IMR-90 (cell line): ENCODE measurements at regions not wholly inside any gene's neighbourhood (a gene's known extent, or its start where the extent isn't known, plus 50 kb on each side); places are given as distances from the start of the nearest gene placed in this dataset.

ENCODE experiments used
- ATAC-seq: fragments of 200-7000 bp; cut with Tn5 transposase; 2 replicates; pipeline ENCODE4 v1.9.1; 2020; ENCODE audit warnings: low read depth, mild to moderate bottlenecking, moderate library complexity
- BruUV-seq: library from RNA; stranded (reverse); fragments of 400-500 nt; replicated peaks from 2 replicates; lab custom pipeline; 2021; lab: Mats Ljungman, UMichigan
- CTCF ChIA-PET: fragments of 300-600 bp; formaldehyde crosslinking; extraction: SDS; loops from one replicate; lab custom pipeline; 2021; ENCODE audit warnings: antibody characterized with exemption; lab: Yijun Ruan, JAX
- POLR2A ChIA-PET: fragments of 300-600 bp; sonication (Branson Sonifier 250); formaldehyde crosslinking; loops from one replicate; lab custom pipeline; 2022; ENCODE audit warnings: antibody characterized with exemption; ENCODE audit not compliant: unreplicated experiment; lab: Charles Lee
- DNase-seq: peaks from one replicate; pipeline ENCODE4 v3.0.0; 2013
- H2AFZ ChIP-seq: replicated peaks from 2 replicates; pipeline ENCODE3; 2013; ENCODE audit warnings: low read length, mild to moderate bottlenecking; ENCODE audit not compliant: poor library complexity
- H2AK5ac ChIP-seq: 2 replicates; pipeline ENCODE4 v1.6.1; 2013; ENCODE audit warnings: low read depth, low read length, inconsistent platforms
- H2AK9ac ChIP-seq: replicated peaks from 2 replicates; pipeline ENCODE3; 2013; ENCODE audit warnings: mild to moderate bottlenecking, low read depth, low read length, moderate library complexity; ENCODE audit not compliant: poor library complexity
- H2BK120ac ChIP-seq: 2 replicates; pipeline ENCODE4 v1.6.1; 2013; ENCODE audit warnings: low read depth, low read length, inconsistent platforms
- H2BK15ac ChIP-seq: 3 replicates; pipeline ENCODE4 v1.6.1; 2013; ENCODE audit warnings: low read depth, low read length, inconsistent platforms
- H2BK20ac ChIP-seq: 2 replicates; pipeline ENCODE4 v1.6.1; 2013; ENCODE audit warnings: low read depth, mild to moderate bottlenecking, inconsistent platforms, low read length, moderate library complexity
- H2BK5ac ChIP-seq: 2 replicates; pipeline ENCODE4 v1.6.1; 2013; ENCODE audit warnings: mild to moderate bottlenecking, low read depth, low read length, inconsistent platforms; ENCODE audit not compliant: poor library complexity, severe bottlenecking
- H3K14ac ChIP-seq: replicated peaks from 2 replicates; pipeline ENCODE4 v1.6.1; 2013; ENCODE audit warnings: low read depth, low read length, inconsistent platforms
- H3K18ac ChIP-seq: 2 replicates; pipeline ENCODE4 v1.6.1; 2013; ENCODE audit warnings: low read depth, low read length, control low read depth
- H3K23ac ChIP-seq: 2 replicates; pipeline ENCODE4 v1.6.1; 2013; ENCODE audit warnings: low read depth, low read length, inconsistent platforms
- H3K27ac ChIP-seq: 2 replicates; pipeline ENCODE4 v1.5.1; 2013; ENCODE audit warnings: mild to moderate bottlenecking, control low read depth, low read length; ENCODE audit not compliant: insufficient read depth
- H3K27me3 ChIP-seq: 2 replicates; pipeline ENCODE4 v1.6.1; 2013; ENCODE audit warnings: low read length; ENCODE audit not compliant: control insufficient read depth, insufficient read depth
- H3K36me3 ChIP-seq: 2 replicates; pipeline ENCODE4 v1.6.1; 2013; ENCODE audit warnings: low read length, mixed read lengths; ENCODE audit not compliant: control insufficient read depth, insufficient read depth
- H3K4ac ChIP-seq: 2 replicates; pipeline ENCODE4 v1.6.1; 2013; ENCODE audit warnings: low read depth, low read length, inconsistent platforms
- H3K4me1 ChIP-seq: 2 replicates; pipeline ENCODE4 v1.6.1; 2013; ENCODE audit warnings: low read length, mixed read lengths; ENCODE audit not compliant: control insufficient read depth, insufficient read depth
- H3K4me2 ChIP-seq: 2 replicates; pipeline ENCODE4 v1.6.1; 2013; ENCODE audit warnings: low read depth, mild to moderate bottlenecking, control low read depth, low read length, moderate library complexity
- H3K4me3 ChIP-seq: 2 replicates; pipeline ENCODE4 v1.5.1; 2013; ENCODE audit warnings: low read depth, mild to moderate bottlenecking, control low read depth, low read length, moderate library complexity; ENCODE audit not compliant: insufficient read depth
- H3K56ac ChIP-seq: 2 replicates; pipeline ENCODE4 v1.6.1; 2013; ENCODE audit warnings: low read length, inconsistent platforms; ENCODE audit not compliant: insufficient read depth; ENCODE audit errors: extremely low read depth
- H3K79me1 ChIP-seq, 2 experiments: 2 replicates each; pipeline ENCODE4 v1.6.1; 2013; ENCODE audit warnings: low read length in 2 of 2, inconsistent platforms in 1 of 2, low read depth in 1 of 2
- H3K9ac ChIP-seq: 2 replicates; pipeline ENCODE4 v1.6.1; 2013; ENCODE audit warnings: low read depth, low read length, control low read depth
- H3K9me1 ChIP-seq: 2 replicates; pipeline ENCODE4 v1.6.1; 2013; ENCODE audit warnings: low read length, inconsistent platforms; ENCODE audit not compliant: insufficient read depth
- H3K9me3 ChIP-seq: 2 replicates; pipeline ENCODE4 v1.6.1; 2013; ENCODE audit warnings: low read length; ENCODE audit not compliant: control insufficient read depth, insufficient read depth
- H4K20me1 ChIP-seq: 2 replicates; pipeline ENCODE4 v1.6.1; 2013; ENCODE audit warnings: low read length, inconsistent platforms; ENCODE audit not compliant: insufficient read depth
- H4K5ac ChIP-seq: 2 replicates; pipeline ENCODE4 v1.6.1; 2013; ENCODE audit warnings: mild to moderate bottlenecking, low read depth, low read length, control low read depth
- H4K8ac ChIP-seq, 2 experiments: 2 replicates each; pipeline ENCODE4 v1.6.1; 2013; ENCODE audit warnings: low read depth in 2 of 2, low read length in 2 of 2, control low read depth in 1 of 2, inconsistent platforms in 1 of 2
- H4K91ac ChIP-seq: 2 replicates; pipeline ENCODE4 v1.6.1; 2013; ENCODE audit warnings: low read depth, low read length, inconsistent platforms; ENCODE audit not compliant: insufficient read depth
- BHLHE40 ChIP-seq: fragments of 150-350 bp; IDR thresholded peaks from 2 replicates; pipeline ENCODE4 v1.6.1; 2016; ENCODE audit warnings: mild to moderate bottlenecking, low read depth, low read length
- CEBPB ChIP-seq: IDR thresholded peaks from 2 replicates; pipeline ENCODE4 v1.6.1; 2012; ENCODE audit warnings: low read depth, low read length, improper control_type of control experiment
- CHD1 ChIP-seq: IDR thresholded peaks from 2 replicates; pipeline ENCODE4 v1.6.1; 2012; ENCODE audit warnings: low read depth, low read length, improper control_type of control experiment
- CTCF ChIP-seq: conservative IDR thresholded peaks from 2 replicates; pipeline ENCODE4 v1.5.1; 2012; ENCODE audit warnings: mild to moderate bottlenecking, low read depth, low read length, improper control_type of control experiment
- ELK1 ChIP-seq: fragments of 150-350 bp; IDR thresholded peaks from 2 replicates; pipeline ENCODE4 v1.6.1; 2016; ENCODE audit warnings: low read depth, mild to moderate bottlenecking, low read length, moderate library complexity, borderline replicate concordance
- FOS ChIP-seq: fragments of 150-350 bp; IDR thresholded peaks from 2 replicates; pipeline ENCODE4 v1.6.1; 2016; ENCODE audit warnings: low read depth, low read length
- MAFK ChIP-seq: IDR thresholded peaks from 2 replicates; pipeline ENCODE4 v1.6.1; 2012; ENCODE audit warnings: low read depth, low read length, improper control_type of control experiment
- MAZ ChIP-seq: IDR thresholded peaks from 2 replicates; pipeline ENCODE4 v1.6.1; 2012; ENCODE audit warnings: low read depth, mild to moderate bottlenecking, low read length, improper control_type of control experiment, moderate library complexity, borderline replicate concordance
- MXI1 ChIP-seq: IDR thresholded peaks from 2 replicates; pipeline ENCODE4 v1.6.1; 2012; ENCODE audit warnings: low read depth, mild to moderate bottlenecking, low read length, moderate library complexity, borderline replicate concordance
- NFE2L2 ChIP-seq: fragments of 150-350 bp; IDR thresholded peaks from 2 replicates; pipeline ENCODE4 v1.6.1; 2016; ENCODE audit warnings: low read depth, mild to moderate bottlenecking, low read length
- POLR2A ChIP-seq: IDR thresholded peaks from 2 replicates; pipeline ENCODE4 v1.6.1; 2012; ENCODE audit warnings: mild to moderate bottlenecking, low read depth, low read length
- RAD21 ChIP-seq: IDR thresholded peaks from 2 replicates; pipeline ENCODE4 v1.6.1; 2012; ENCODE audit warnings: low read length, improper control_type of control experiment
- RCOR1 ChIP-seq: IDR thresholded peaks from 2 replicates; pipeline ENCODE4 v1.6.1; 2012; ENCODE audit warnings: mild to moderate bottlenecking, low read length, improper control_type of control experiment; ENCODE audit not compliant: insufficient replicate concordance
- RFX5 ChIP-seq: IDR thresholded peaks from 2 replicates; pipeline ENCODE4 v1.8.0; 2012; ENCODE audit warnings: low read depth, mild to moderate bottlenecking, low read length, moderate library complexity
- SMC3 ChIP-seq: fragments of 150-350 bp; IDR thresholded peaks from 2 replicates; pipeline ENCODE4 v1.6.1; 2016; ENCODE audit warnings: low read depth, mild to moderate bottlenecking, antibody characterized with exemption, low read length, moderate library complexity
- USF2 ChIP-seq: fragments of 150-350 bp; IDR thresholded peaks from 2 replicates; pipeline ENCODE4 v1.6.1; 2017; ENCODE audit warnings: mild to moderate bottlenecking, antibody characterized with exemption, low read length, low read depth
- WGBS, 2 experiments: methylation state at CpG; one replicate each; pipeline versions ENCODE4 v1.1.5 to v1.1.7; 2013; ENCODE audit warnings: missing lambda C conversion rate in 2 of 2; ENCODE audit not compliant: insufficient read length in 1 of 2; ENCODE audit errors: extremely low coverage in 2 of 2; 5-methylcytosine and 5-hydroxymethylcytosine counted together
- dilution Hi-C: fragments of 300-500 bp; cut with HindIII; formaldehyde crosslinking; loops from one replicate; pipeline ENCODE4 v1.14.3; 2018; ENCODE audit warnings: low sequenced_read_pairs; ENCODE audit not compliant: unreplicated experiment
- in situ Hi-C: fragments of 300-500 bp; cut with MboI; formaldehyde crosslinking; loops from 3 replicates; pipeline ENCODE4 v1.14.3; 2019; ENCODE audit warnings: low sequenced_read_pairs, inconsistent platforms, mixed read lengths
- intact Hi-C: fragments of 100-400 bp; cut with micrococcal nuclease; formaldehyde crosslinking; loops from 2 replicates; pipeline ENCODE4 v1.10.0; 2022

DNA sequence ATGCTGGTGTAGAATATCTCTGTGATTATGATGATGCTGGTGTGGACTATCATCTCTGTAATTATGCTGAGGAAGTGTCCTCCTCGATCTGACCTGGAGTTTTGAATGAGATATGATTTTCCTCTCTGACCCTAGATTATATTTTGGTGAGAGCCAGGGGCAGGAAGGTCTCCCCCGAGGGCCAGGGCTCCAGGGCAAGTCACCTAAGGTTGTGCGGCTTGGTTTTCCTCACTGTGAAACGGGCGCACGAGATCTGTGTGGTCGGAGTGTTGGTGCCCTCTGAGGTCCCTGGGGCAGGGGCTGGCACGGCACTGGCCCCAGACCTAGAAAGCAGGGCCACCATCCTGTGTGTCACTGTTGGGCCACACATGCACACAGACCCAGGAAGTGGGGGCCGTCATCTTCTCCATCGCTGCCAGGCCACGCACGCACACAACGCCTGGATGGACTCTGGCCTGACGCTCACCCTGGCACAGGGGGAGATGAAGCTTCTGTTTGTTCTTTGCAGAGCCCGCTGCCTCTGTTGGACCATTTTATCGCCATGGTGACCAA lies 67.7 kb upstream of the ZNF469 start:
- H4K5ac ChIP-seq = peak overlapping the region; percentile 97
- H3K27me3 ChIP-seq = no peaks in the 10 kb centered on the region
- H3K9me1 ChIP-seq = peaks cover 18% of the 10 kb centered on the region
- dilution Hi-C loops (no loop called here), intact Hi-C loops (no loop called here), in situ Hi-C loops (no loop called here)
- peak overlapping the region; percentile 99 for H4K91ac ChIP-seq
- no peak overlapping the region for H3K4me2 ChIP-seq
- H2AFZ ChIP-seq = peak overlapping the region; percentile 87
- peak overlapping the region; percentile 94 for H2BK5ac ChIP-seq
- H2AK5ac ChIP-seq = peak overlapping the region; percentile 98
- ChIA-PET CTCF (no interaction called here), POLR2A (no interaction called here)
- H2AK9ac ChIP-seq = peak overlapping the region; percentile 97
- no peak for TF ChIP-seq RFX5
- no peak for TF ChIP-seq POLR2A
- TF ChIP-seq USF2 = no peak
- no peak for TF ChIP-seq CTCF
- TF ChIP-seq MAFK = no peak
- TF ChIP-seq RCOR1 = no peak
- no peak for TF ChIP-seq SMC3
- TF ChIP-seq CHD1 = no peak
- TF ChIP-seq MAZ = no peak
- TF ChIP-seq BHLHE40 = no peak
- TF ChIP-seq NFE2L2 = no peak
- no peak for TF ChIP-seq RAD21
- no peak for TF ChIP-seq ELK1
- TF ChIP-seq CEBPB = no peak
- no peak for TF ChIP-seq FOS
- no peak for TF ChIP-seq MXI1
- no peak for DNase-seq
- peaks cover 6 to 17% of the 10 kb centered on the region in 2 experiments; a peak in 3 of 4 replicates for H3K79me1 ChIP-seq
- H3K4me3 ChIP-seq = no peak overlapping the region
- no peaks in the 10 kb centered on the region for H4K20me1 ChIP-seq
- peak overlapping the region; percentile 86 for H3K27ac ChIP-seq
- H3K18ac ChIP-seq = peak overlapping the region; percentile 86
- H3K9ac ChIP-seq = peak overlapping the region; percentile 55; the same call in 1 of the 2 replicates
- H3K14ac ChIP-seq = peak overlapping the region; percentile 70
- WGBS, 2 experiments = 92% methylated on average over 12 of the region's 16 CpGs; no CpG with 5 or more reads in 1 of the 2 experiments
- no peaks in the 10 kb centered on the region for H3K36me3 ChIP-seq
- BruUV-seq = no TSS peak
- H2BK20ac ChIP-seq = peak overlapping the region; percentile 93
- peak overlapping the region; percentile 98 for H3K4ac ChIP-seq
- peak overlapping the region; percentile 55 for H3K23ac ChIP-seq
- H4K8ac ChIP-seq = peak overlapping the region; percentile 98 to 99
- peaks cover 5% of the 10 kb centered on the region; the same call in 1 of the 2 replicates for H3K9me3 ChIP-seq
- no peak for ATAC-seq
- peaks cover 30% of the 10 kb centered on the region for H3K4me1 ChIP-seq
- H2BK120ac ChIP-seq = peak overlapping the region; percentile 99
- H2BK15ac ChIP-seq = peak overlapping the region; percentile 99; the same call in 2 of the 3 replicates
- H3K56ac ChIP-seq = peak overlapping the region; percentile 61; the same call in 1 of the 2 replicates
